GM19025 (cell line): ENCODE measurements at regions not wholly inside any gene's neighbourhood (a gene's known extent, or its start where the extent isn't known, plus 50 kb on each side); places are given as distances from the start of the nearest gene placed in this dataset.
"Not testable (repeated sequence)": the region's sequence is repeated elsewhere in the genome, so short reads cannot be mapped to it uniquely, and the experiment has no call there.

ENCODE experiments used
- ATAC-seq: cut with Tn5 transposase; IDR thresholded peaks from one replicate; pipeline ENCODE4 v1.9.1; 2021; ENCODE audit warnings: mild to moderate bottlenecking, low read depth, moderate library complexity; ENCODE audit not compliant: unreplicated experiment

- ATAC-seq, result no peak
Observed at GRCh38 chr1:96510391-96510790, 211.2 kb upstream of the PTBP2 start.

- ATAC-seq, result no peak
Observed at GRCh38 chr1:96510911-96511310, 210.7 kb upstream of the PTBP2 start.

- ATAC-seq, result no peak
Observed at GRCh38 chr1:96513136-96513535, 208.4 kb upstream of the PTBP2 start.

GRCh38 chr1:96515430-96515829 is 206.2 kb upstream of the PTBP2 start:
- ATAC-seq, result peak; percentile 77

- no peak for ATAC-seq
Observed at GRCh38 chr1:96515925-96516324, 205.7 kb upstream of the PTBP2 start.

- ATAC-seq, result no peak
Observed at GRCh38 chr1:96519851-96520578, 201.6 kb upstream of the PTBP2 start.

GRCh38 chr1:96520579-96520947 is 201.0 kb upstream of the PTBP2 start:
- no peak for ATAC-seq

GRCh38 chr1:96521010-96521409 is 200.6 kb upstream of the PTBP2 start:
- no peak for ATAC-seq

GRCh38 chr1:96521994-96522760 is 199.4 kb upstream of the PTBP2 start:
- ATAC-seq, result no peak

- no peak for ATAC-seq
Observed at GRCh38 chr1:96522927-96523326, 198.7 kb upstream of the PTBP2 start.

GRCh38 chr1:96524100-96524499 is 197.5 kb upstream of the PTBP2 start:
- ATAC-seq, result no peak

- no peak for ATAC-seq
Observed at GRCh38 chr1:96525657-96526557, 195.7 kb upstream of the PTBP2 start.

- not testable (repeated sequence) for ATAC-seq
Observed at GRCh38 chr1:96528672-96529071, 192.9 kb upstream of the PTBP2 start.

GRCh38 chr1:96533820-96534219 is 187.8 kb upstream of the PTBP2 start:
- no peak for ATAC-seq

- no peak for ATAC-seq
Observed at GRCh38 chr1:96536581-96536980, 185.0 kb upstream of the PTBP2 start.

- ATAC-seq, result no peak
Observed at GRCh38 chr1:96538111-96538641, 183.4 kb upstream of the PTBP2 start.

- no peak for ATAC-seq
Observed at GRCh38 chr1:96538883-96539282, 182.7 kb upstream of the PTBP2 start.

GRCh38 chr1:96541491-96541890 is 180.1 kb upstream of the PTBP2 start:
- ATAC-seq, result no peak

GRCh38 chr1:96544051-96544830 is 177.3 kb upstream of the PTBP2 start:
- ATAC-seq, result no peak

- ATAC-seq, result no peak
Observed at GRCh38 chr1:96544831-96545221, 176.8 kb upstream of the PTBP2 start.
